Cardiac fibroblast (primary cell): ENCODE measurements at regions not wholly inside any gene's neighbourhood (a gene's known extent, or its start where the extent isn't known, plus 50 kb on each side); places are given as distances from the start of the nearest gene placed in this dataset.

Experiments
- DNase-seq, 2 donors: peaks; one replicate each; pipeline versions ENCODE4 v3.0.0 to v3.0.0-alpha.2; 2010; ENCODE audit warnings: low read depth in 2 of 2
- H3K4me3 ChIP-seq, 2 donors: replicated peaks in 1 of 2; 1 replicate in 1 of 2; 2 replicates in 1 of 2; pipeline ENCODE4 v1.5.1; 2011; ENCODE audit warnings: low read depth in 2 of 2, low read length in 2 of 2, mild to moderate bottlenecking in 2 of 2, moderate library complexity in 1 of 2
- TF ChIP-seq, protein P1 (sequence below): IDR thresholded peaks from one replicate; pipeline ENCODE4 v1.5.1; 2011; ENCODE audit warnings: low read depth, mild to moderate bottlenecking, low read length, inconsistent platforms

DNA sequence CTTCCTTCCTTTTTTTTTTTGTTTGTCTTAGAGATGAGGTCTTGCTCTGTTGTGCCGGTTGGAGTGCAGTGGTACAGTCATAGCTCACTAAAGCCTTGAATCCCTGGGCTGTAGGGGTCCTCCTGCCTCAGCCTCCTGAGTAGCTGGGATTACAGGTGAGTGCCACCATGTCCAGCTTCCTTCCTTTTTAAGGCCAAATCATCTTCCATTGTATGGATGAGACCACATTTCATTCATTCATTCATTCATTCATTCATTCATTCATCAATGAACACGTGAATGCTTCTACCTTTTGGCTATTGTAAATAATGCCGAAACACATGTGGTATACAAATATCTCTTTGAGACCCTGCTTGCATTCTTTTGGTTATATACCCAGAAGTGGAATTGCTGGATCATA lies 60.0 kb upstream of the BAIAP2L1 start:
- TF ChIP-seq, protein P1, sequence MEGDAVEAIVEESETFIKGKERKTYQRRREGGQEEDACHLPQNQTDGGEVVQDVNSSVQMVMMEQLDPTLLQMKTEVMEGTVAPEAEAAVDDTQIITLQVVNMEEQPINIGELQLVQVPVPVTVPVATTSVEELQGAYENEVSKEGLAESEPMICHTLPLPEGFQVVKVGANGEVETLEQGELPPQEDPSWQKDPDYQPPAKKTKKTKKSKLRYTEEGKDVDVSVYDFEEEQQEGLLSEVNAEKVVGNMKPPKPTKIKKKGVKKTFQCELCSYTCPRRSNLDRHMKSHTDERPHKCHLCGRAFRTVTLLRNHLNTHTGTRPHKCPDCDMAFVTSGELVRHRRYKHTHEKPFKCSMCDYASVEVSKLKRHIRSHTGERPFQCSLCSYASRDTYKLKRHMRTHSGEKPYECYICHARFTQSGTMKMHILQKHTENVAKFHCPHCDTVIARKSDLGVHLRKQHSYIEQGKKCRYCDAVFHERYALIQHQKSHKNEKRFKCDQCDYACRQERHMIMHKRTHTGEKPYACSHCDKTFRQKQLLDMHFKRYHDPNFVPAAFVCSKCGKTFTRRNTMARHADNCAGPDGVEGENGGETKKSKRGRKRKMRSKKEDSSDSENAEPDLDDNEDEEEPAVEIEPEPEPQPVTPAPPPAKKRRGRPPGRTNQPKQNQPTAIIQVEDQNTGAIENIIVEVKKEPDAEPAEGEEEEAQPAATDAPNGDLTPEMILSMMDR = no peak
- no peak for DNase-seq
- H3K4me3 ChIP-seq = no peak overlapping the region

DNA sequence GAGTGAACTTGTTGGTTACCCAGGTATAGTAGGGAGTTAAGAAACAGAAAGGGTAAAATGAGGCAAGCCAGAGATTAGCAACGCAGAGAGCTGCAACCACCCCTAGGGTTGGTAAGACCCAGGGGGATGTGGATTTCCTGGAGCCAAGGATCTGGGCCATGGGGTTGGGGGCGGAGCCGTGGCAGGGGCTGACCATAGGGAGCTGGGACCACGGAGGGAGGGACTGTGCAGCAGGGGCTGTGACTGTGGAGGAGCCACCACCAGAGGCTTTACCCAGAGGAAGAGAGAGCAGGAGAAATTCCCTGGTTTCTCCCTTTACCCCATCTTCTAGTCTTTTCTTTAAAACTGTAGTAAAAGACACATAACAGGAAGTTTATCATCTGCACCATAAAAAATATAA lies 58.6 kb upstream of the BAIAP2L1 start:
- DNase-seq = no peak
- no peak overlapping the region for H3K4me3 ChIP-seq
- TF ChIP-seq, protein P1 = no peak

DNA sequence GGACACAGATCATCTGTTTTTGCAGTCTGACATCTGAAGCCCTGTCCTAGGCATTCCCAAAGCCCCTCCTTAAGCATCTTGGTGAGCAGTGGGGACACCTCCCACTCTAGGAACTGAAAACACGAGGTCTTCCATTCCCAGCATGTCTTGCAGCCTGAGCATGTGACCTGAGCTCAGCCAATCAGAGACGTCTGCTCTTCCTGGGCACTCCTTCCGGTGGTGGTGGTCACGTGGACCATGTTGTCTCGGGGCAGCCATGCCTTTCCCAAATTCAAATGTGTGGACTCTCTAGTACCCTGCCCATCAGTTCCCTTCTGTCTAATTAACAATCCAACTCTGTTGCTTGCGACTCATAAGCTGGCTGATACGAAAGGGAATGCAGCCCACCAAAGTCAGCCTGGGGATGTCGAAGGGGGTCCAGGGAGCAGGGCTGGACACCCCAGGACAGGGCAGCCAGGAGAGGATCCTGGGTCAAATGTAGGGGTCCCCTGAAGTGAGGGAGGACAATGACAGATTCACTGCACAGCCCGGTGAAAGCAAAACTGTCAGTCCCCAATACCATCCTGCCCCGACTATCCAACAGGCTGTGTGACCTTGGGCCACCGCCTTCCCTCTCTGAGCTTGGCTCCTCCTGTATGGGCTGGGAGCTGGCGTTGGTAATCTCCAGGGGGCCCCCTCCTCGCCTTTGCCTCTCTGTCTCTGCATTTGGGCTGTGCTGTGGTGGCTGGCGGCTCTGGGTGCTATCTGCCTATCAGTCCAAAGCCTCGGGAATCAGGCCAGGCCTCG lies 57.4 kb upstream of the BAIAP2L1 start:
- DNase-seq = no peak
- TF ChIP-seq, protein P1 = no peak
- no peak overlapping the region for H3K4me3 ChIP-seq

DNA sequence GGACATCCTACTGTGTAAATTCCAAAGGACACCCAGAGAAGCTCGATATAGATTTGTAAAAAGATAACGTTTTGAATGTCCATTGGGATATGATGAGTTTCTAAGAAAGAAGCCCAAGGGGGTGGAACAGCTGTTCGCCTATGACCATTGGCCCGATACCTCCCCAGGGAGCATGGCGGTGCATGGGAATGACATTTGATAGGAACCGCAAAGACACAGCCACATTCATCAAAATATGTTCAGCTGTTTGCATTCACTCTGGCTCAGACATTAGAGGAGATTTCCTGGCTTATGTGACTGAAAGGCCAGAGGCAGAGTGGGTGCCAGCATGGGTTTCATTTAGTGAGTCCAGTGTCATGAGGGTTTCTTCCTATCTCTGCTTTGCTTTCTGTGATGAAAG lies 56.0 kb upstream of the BAIAP2L1 start:
- no peak for DNase-seq
- no peak overlapping the region for H3K4me3 ChIP-seq
- TF ChIP-seq, protein P1 = no peak

DNA sequence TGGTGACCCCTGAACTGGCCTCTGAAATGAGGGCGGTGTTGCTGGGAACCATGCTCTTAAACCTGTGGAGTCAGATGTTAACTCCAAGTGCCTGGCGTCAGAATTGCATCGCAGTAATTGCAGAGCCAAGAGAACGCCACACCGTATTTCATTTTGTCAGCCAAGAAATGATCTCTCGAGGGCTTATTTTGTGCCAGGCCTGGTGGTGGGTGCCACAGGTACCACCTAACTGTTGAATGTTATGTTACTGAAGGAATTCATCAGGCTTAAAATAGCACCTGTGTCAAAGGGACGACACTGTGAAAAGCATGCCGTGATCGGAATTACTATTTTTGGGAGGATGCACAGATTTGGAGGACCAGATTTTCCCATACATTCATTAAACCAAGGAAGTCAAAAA lies 51.9 kb upstream of the BAIAP2L1 start:
- no peak overlapping the region for H3K4me3 ChIP-seq
- TF ChIP-seq, protein P1 = no peak
- DNase-seq = no peak
